NCI-H1694 (cell line): ENCODE measurements at regions not wholly inside any gene's neighbourhood (a gene's known extent, or its start where the extent isn't known, plus 50 kb on each side); places are given as distances from the start of the nearest gene placed in this dataset.

ENCODE experiments used
- DNase-seq: peaks from one replicate; lab custom pipeline; 2025; lab: John Stamatoyannopoulos, UW

DNA sequence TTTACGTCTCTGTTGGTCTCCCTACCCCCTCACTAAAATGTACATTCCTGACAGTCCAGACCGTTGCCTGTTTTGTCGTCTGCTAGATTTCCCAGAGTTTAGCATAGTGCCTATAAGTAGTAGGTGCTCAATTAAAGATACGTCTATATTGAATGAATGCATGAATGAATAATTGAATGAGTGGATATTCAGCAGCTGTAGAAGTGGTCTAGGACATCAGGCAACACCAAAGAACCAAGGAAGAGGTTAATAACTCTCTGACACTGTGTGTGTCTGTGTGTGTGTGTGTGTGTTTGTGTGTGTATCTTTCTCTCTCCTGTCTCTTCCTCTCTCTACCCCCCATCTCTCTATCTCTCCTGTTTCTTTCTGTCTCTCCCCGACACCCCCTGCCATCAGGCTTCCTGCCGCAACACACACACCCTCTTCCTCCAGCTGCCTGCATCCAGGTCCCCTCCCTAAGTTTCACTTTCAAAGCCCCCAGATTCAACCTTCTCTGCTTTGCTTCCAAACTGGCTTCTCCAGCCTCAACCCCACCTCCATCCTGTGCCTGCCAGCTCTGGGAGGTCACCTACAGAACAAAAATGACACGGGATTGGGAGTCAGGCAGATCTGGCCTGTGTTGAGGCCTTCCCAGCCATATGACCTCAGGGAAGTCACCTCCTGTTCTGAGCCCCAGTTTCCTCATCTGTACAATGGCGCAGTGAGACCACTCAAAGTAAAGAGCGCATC, 119.9 kb upstream of the NCOR2 start:
- DNase-seq = no peak

DNA sequence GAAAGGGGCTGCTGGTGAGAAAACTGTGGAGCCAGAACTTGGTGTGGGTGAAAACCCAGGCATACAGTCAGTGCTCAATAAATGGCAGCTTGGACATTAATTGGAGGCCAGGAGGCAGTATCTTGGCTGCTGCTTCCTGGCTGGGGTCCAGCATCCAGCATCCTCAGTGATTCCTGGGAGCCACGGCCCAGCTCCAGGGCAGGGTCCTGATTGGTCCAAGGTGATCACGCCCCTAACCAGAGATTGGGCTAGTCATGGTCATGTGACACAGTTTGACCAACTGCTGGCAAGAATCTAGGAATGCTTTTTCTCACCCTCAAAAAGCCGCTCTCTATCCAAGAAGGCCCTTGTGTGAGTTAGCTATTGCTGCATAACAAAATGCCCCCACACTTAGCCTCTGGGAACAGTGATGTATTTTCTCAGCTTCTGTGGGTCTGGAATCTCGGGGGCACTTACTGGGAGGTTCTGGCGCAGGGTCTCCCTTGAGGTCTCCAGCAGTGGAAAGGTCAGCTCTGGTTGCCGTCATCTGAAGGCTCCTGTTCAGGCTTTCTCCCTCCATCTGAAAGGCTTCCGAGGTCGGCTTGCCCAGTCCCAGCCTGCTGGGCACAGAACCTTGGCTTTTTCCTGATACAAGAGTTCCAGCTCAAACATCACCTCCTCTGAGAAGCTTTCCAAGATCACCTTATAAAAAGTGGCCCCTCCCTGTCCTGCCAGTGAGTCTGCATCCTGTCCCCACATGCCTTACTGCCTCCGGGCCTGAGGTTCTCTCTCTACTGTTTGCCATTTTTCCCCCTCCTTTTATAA, 119.2 kb upstream of the NCOR2 start:
- no peak for DNase-seq

DNA sequence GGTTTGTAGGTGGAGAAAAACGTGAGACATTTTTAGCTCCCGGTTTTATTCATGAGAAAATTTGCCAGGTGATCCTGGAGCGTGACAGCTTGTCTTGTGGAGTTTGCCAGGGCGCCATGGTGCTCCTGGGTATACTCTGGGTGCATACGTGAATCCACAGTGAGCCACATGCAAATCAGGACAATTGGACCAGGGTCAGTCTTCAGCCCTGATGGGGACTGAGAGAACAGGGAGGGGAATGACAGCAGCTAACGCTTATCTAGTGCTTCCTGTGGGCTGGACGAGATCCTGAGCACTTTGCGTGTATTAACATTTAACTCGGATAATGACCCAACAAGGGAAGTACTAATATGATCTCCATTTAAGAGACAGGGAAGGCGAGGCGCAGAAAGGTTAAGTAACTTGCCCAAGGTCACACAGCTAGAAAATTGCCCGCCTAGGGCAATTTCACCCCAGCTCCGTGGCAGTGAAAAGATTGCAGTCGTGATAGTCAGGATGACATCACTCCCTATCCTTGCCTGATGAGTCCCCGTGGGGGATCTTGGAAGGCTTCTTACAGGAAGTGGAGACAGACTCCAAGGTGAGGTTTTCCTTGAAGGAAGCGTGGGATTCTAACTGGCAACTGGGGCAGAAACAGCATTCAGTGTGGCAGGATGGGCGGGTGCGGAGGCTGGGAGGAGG, 118.4 kb upstream of the NCOR2 start:
- no peak for DNase-seq

DNA sequence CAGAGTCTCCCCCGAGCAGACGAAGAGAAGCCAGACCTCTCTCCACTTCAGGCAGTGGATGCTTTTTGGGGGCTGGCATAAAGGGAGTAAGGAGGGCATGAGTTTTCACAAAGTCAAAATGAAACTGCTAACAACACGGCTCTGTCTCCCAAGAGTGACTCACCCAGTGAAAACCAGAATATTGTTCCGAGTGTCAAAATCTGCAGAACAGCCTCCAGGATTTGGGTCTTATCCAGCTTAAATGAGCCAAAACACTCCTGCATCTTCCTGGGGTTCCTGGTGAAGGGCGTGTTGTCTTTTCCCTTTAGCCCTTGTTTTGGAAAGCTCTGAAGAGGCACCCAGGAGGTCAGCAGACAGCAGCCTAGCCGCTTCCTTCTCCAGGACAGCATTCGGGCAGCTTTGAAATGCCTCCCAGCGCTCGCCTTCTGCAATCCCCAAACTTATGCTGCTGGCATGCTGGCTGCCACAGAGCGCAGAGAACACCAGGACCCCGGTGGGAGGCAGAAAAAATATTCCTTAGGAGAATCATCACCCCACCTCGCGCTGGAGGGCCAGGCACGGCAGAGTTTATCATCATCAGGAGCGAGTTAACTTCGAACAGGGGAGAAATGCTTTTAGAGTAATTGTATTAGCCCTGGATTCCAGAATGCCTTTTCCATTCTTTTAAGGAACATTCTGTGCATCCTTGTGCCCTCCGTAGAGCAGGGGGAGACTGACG, 117.7 kb upstream of the NCOR2 start:
- peak; percentile 29 for DNase-seq

DNA sequence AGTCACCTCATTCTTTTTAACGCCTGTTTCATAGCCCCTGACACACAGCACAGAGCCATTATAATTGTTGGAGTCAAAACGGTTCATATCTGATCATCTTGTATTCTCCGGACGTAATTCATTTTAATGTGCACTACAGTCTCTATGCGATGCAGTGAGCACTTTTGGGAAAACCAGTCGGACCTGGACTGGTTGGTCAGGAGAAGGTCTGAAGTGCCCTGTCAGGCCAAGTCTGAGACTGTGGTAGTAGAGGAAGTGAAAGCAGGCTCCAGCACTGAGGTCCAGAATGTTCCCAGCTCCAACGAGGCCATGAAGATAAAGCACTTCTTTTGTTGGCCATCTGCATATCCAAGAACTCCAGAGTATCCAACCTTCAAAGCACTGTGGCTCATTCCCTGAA, 117.1 kb upstream of the NCOR2 start:
- DNase-seq = no peak

DNA sequence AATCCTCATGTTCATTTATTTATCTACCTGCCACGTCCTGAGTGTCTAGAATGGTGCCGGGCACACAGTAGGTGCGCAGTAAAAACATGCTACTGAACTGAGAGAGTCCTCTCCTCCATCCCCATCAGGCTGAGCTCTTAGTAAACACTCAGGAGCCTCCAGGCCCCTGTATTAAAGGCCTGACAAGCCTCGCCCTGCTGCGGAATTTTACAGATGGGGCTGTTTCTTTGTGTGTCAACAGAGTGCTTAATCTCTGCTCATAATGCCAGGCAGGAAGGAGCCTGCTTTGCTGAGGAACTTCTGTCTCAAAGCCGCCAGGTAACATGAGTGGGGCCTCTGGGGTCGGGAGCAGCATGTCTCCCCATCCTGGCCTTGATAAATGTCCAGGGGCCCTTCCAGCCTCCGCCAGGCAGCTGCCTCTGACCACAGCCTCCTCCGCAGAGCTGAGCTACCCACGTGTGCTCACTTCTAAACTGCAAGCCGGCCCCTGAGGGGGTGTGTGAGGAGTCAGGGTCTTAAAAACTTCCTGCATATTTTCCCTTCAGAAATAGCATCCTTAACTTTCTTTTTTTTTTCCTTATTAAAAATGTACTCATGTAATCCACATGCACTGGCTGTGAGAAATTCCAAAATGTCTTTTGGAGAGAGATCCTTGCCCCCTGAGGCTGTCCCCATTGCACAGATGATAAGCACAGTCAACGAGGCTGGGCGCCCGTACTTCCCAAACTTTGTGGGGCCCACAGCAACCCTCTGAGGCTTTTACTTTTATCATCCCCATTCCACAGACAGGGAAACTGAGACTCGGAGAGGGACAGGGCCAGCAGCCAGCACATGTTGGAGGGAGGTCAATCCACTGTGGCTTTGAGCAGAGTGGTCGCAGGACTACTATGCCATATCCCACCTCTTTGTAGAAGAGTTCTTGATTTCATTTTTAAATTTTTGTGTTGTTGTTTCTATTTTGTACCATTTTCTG, 116.0 kb upstream of the NCOR2 start:
- DNase-seq = no peak

DNA sequence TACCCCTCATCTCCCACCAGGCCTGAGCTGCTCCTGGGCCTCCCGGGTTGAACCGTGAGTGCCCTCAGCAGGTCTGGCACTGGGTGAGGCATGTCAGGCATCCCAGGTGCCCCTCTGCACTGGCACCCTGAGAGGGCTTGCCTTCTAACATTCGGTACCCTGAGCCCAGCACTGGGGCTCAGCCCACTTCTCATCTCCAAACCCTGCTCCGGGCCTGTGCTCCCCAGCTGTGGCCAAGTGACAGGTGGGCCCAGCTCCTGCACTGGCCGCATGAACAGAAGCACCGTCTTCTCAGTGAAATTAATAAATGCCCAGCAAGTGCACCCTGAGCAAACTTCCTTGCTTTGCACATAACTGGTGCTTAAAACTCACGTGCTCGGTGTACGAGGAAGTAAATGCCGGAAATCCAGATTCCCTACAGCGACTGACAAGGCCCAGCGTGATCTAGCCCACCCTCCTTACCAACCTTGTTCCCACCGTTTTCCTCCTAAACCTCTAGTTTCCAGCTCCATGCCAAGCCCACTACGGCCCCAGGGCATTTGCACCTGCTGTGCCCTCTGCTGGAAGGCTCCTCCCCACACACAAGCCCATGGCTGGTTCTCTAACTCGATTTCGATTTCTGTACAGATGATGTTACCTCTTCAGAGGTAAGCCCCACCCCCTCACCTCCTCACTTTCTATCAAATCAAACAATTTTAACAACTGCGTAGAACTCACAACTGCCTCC, 115.2 kb upstream of the NCOR2 start:
- DNase-seq = no peak

DNA sequence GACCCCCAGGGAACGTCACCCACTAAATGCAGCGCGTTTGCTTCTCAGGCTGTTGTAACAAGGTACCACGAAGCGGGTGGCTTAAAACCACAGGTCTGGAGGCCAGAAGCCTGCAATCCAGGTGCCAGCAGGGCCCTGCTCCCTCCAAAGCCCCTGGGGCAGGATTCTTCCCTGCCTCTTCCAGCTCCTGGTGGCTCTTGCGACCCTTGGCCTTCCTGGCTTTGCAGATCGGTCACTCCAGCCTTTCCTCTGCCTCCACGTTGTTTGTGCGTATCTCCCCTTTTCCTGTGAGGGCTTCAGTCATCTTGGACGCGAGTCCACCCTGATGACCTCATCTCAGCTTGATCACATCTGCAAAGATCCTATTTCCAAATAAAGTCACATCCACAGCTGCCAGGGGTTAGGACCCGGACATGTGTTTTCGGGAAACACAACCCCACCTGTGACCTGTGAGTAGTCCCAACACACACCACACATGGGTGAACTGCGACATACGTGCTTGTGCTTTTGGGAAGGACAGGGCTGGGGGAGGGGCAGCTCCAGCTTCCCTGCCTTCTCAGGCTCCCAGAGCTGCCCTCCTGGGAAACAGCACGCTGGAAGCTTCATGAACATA, 114.5 kb upstream of the NCOR2 start:
- no peak for DNase-seq

DNA sequence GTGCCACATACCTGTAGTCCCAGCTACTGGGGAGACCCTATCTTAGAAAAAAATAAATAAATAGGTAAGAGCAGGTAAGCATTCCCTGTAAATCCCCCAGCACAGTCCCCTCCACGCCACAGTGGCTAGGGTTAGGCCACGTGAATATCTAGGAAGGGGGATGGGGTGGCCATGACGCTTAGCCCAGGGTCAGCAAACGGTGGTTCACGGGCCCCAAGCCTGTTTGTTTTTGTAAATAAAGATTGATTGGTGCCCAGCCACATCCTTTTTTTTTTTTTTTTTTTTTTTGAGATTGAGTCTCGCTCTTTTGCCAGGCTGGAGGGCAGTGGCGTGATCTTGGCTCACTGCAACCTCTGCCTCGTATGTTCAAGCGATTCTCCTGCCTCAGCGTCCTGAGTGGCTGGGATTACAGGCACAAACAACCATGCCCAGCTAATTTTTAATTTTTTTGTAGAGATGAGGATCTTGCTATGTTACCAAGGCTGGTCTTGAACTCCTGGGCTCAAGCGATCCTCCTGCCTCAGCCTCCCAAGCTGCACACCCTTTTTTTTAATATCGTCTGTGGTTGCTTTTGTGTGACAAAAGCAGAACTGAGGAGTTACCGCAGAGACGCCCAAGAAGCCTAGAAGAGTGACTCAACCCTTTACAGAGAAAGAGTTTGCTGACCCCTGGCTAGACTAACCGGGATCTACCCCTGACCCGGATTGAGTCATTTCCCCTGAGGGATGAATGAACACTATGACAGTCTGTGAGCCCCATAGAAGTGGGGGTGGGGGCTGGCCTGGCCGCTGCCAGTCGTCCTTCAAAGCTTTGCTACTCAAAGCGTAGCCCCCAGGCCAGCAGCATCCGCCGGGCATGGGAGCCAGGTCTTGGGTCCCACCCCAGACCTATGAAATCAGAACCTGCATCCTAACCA, 113.7 kb upstream of the NCOR2 start:
- DNase-seq = no peak

DNA sequence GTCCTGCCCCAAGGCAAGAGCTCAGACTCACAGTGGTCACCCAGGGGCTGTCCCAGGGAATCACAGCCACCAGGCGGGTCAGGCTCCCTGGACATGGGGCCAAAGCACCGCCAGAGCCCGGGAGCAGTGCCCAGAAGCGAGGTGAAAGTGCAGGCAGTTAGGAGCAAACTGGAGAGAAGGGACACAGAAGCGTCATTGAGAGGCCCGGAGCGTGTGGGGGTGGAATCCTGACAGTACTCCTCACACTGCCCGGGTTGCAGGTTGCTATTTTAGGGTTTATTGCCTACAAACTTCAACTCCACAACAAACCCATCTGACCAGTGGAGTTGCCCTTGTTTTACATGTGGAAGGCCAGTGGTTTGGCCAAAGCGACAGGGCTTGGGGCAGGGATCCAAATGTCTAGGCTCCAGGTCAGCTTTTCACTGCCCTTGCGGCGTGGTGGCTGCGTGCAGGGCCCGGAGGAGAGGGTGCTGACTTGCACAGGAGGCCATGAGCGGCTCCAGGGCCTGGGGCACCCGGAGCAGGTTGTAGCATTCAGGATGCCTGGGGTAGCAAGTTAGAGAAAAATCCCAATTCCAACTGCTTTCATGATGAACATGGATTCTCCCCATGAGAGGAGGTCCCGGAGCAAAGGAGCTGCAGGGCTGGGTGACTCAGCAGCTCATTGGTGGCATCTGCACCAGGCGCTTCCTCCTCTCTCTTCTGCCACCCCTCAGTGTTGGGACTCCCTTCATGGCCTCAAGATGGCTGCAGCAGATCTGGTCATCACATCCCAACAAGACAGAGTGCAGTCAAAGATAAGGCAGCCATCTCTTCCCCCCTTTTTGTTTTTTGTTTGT, 112.3 kb upstream of the NCOR2 start:
- DNase-seq = no peak

DNA sequence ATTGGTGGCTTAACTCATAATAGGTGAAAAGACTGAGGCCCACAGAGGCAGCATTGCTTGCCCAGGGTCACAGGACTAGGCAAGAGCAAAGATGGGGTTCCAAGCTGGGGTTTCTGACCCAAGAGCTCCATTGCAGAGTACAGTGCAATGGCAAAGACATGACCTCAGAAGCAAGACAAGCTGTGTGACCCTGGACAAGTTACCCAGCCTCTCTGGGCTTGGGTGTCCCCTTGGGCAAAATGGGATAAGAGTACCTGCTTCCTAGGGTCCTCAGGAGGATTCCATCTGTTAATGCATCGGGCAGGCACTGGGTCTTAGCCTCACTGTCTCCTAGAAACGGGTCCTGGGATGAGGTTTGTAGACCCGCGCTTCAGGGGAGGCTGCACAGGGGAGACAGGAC, 111.6 kb upstream of the NCOR2 start:
- no peak for DNase-seq

DNA sequence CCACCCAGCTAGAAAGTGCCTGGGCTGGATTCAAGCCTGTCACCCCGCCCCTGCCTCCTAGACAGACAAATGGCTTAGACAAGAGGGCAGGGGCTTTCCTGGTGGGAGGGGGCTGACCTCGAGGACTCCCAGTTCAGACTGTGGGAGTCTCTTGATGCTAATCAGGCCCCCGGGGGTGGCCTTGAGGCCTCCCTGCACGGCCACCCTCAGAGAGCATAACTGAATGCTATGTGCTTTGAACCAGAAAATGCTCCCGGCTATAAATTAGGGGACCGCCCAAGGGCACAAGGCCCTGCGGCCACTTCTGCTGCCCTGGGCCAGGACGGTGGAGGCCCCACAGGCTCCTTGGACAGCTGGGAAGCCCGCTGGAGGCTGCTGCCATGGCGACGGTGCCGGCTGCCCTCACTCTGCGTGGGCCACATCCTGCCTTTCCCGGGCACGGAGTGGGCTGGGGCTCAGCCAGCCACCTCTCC, 111.0 kb upstream of the NCOR2 start:
- no peak for DNase-seq

DNA sequence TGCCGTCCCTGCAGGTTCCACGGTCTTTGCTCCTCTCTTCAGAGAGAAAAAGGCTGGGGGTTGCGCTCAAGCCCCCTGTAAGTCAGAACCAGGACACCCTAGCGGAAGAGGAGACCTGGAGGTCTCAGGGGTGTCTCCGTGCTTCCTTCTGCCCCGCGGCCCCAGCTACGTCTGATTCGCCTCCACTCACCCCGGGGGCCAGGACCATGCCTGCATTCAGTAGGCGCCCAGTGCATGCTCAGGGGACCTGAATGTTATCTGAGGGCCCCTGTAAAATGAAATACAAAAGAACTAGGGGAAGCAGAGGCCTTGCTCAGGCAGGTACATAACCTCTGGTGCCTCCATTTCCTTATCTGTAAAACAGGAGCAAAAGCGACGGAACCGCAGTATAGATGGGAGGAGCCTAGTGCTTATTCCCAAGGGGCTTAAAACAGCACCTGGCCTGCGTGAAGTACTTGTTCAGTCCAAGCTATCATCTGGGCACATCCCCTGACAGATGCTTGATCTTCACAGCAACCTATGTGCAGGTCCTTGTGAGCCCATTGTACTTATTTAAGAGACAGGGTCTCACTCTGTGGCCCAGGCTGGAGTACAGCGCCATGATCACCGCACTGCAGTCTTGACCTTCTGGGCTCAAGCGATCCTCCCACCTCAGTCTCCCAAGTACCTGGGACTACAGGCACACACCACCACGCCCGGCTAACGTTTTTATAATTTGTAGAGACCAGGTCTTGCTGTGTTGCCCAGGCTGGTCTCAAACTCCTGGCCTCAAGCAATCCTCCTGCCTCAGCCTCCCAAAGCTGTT, 110.3 kb upstream of the NCOR2 start:
- peak; percentile 7 for DNase-seq

DNA sequence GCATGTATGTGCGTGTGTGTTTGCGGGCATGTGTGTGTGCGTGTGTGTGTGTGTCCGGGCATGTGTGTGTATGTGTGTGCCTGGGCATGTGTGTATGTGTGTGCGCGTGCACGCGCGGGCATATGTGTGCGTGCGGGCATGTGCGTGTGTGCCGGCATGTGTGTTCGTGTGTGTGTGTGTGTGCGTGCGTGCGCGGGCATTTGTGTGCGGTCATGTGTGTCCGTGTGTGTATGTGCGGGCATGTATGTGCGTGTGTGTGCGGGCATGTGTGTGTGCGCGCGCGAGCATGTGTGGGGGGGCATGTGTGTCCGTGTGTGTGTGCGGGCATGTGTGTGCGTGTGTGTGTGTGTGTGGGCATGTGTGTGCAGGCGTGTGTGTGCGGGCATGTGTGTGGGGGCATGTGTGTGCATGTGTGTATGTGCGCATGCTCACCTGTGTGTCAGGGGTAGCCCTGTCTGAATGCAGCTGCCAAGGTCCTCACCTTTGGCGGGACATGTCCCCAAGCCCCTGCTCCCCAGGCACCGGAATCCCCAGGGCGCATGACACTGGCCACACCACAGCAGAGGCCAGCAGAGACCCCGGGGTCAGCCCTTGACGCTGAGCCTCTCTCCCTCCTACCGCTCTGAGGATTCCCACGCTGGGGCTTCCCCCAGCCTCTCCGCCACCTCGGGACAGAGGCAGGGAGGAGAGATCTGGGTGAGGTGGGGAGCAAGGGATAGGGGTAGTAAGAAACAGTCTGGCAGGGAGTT, 109.5 kb upstream of the NCOR2 start:
- DNase-seq = no peak

DNA sequence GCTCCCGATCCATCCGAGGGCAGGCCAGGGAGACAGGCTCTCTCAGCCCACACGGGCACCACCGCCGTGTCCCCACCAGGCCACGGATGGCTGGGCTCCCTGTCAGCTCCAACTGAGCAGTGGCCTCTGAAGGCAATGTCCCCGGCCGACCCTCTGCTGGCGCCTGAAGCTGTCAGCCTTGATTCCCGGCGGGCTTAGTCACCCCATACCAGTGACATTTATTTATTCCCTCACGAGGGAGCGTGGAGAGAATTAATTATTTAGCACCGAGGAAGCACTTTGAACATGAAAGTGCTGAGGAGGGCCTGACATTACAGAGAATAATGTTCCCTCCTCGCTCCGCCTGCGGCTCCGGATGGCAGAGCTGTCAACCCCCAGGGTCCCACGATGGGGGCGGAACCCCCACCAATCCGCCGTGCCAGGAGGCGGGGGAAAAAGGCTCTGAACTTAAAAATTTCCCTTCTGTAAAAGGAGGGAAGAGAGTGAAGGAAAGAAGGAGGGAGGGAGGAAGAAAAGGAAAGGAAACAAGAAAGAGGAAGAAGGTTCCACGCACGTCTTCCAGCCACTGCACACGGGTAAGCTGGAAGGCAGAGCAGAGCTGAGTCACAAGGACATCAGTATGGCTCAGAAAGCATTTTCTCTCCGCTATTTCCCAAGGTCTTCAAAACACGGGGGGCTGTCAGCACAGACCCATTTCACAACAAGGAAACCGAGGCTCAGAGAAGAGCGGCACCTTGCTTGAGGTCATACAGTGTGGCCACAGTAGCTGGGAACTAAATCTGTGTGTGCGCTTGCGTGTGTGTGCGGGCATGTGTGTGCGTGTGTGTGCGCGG, 108.7 kb upstream of the NCOR2 start:
- peak; percentile 54 for DNase-seq
